ENCODE measurements at regions not wholly inside any gene's neighbourhood (a gene's known extent, or its start where the extent isn't known, plus 50 kb on each side); places are given as distances from the start of the nearest gene placed in this dataset.

GRCh38 chr15:36133742-36134141 lies 445.7 kb upstream of the CDIN1 start (continued):
- no peak for TF ChIP-seq ZNF790 (CRISPR knock-in tag; IDR thresholded peaks at IDR 0.05; ENCODE audit: borderline replicate concordance)

GRCh38 chr15:36136049-36136448 lies 443.4 kb upstream of the CDIN1 start:
- H3K27ac ChIP-seq (ENCODE audit: extremely low read length, insufficient read depth, low read length) = no peak overlapping the region
- no peaks in the 10 kb centered on the region for H3K4me1 ChIP-seq (ENCODE audit: insufficient read depth, low read length)
- no peaks in the 10 kb centered on the region for H3K27me3 ChIP-seq (ENCODE audit: control insufficient read depth in 1 of 2, insufficient read depth in 2 of 2, low read length in 2 of 2)
- TF ChIP-seq POGZ (CRISPR knock-in tag; IDR thresholded peaks at IDR 0.05) (no peak), ZNF496 (CRISPR knock-in tag; IDR thresholded peaks at IDR 0.05; ENCODE audit: insufficient replicate concordance) (no peak), ZBTB20 (CRISPR knock-in tag; IDR thresholded peaks at IDR 0.05; ENCODE audit: borderline replicate concordance, low read depth) (no peak), NFRKB (IDR thresholded peaks at IDR 0.05) (no peak), PAX8 (CRISPR knock-in tag; IDR thresholded peaks at IDR 0.05; ENCODE audit: borderline replicate concordance) (no peak), TBP (CRISPR knock-in tag; IDR thresholded peaks at IDR 0.05) (no peak), ZNF235 (CRISPR knock-in tag; IDR thresholded peaks at IDR 0.05; ENCODE audit: borderline replicate concordance) (no peak), ZFP91 (CRISPR knock-in tag; IDR thresholded peaks at IDR 0.05; ENCODE audit: borderline replicate concordance) (no peak), ZNF180 (CRISPR knock-in tag; IDR thresholded peaks at IDR 0.05; ENCODE audit: borderline replicate concordance, low read depth) (no peak), PCBP1 (IDR thresholded peaks at IDR 0.05; ENCODE audit: borderline replicate concordance, low read depth, low read length) (no peak), ZBTB7B (CRISPR knock-in tag; IDR thresholded peaks at IDR 0.05) (no peak), HOXA5 (CRISPR knock-in tag; IDR thresholded peaks at IDR 0.05) (no peak), ZNF580 (CRISPR knock-in tag; IDR thresholded peaks at IDR 0.05; ENCODE audit: borderline replicate concordance, low read depth) (no peak), LRRFIP1 (CRISPR knock-in tag; conservative IDR thresholded peaks at IDR 0.05) (no peak)
- TF ChIP-seq, protein P1, sequence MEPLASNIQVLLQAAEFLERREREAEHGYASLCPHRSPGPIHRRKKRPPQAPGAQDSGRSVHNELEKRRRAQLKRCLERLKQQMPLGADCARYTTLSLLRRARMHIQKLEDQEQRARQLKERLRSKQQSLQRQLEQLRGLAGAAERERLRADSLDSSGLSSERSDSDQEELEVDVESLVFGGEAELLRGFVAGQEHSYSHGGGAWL (CRISPR knock-in tag; IDR thresholded peaks at IDR 0.05) = no peak
- TF ChIP-seq, protein P2, sequence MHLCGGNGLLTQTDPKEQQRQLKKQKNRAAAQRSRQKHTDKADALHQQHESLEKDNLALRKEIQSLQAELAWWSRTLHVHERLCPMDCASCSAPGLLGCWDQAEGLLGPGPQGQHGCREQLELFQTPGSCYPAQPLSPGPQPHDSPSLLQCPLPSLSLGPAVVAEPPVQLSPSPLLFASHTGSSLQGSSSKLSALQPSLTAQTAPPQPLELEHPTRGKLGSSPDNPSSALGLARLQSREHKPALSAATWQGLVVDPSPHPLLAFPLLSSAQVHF (CRISPR knock-in tag; IDR thresholded peaks at IDR 0.05) = no peak
- no peaks in the 10 kb centered on the region; the same call in 1 of the 2 replicates for H3K9me3 ChIP-seq (ENCODE audit: low read length)
- ChIA-PET CTCF (ENCODE audit: low intra/inter-chr PET ratio, low total read pairs) (no interaction called here), POLR2A (no interaction called here)
- no TSS peak for BruUV-seq (replicated peaks)
- FAIRE-seq (no peak), DNase-seq (ENCODE audit: low spot score) (no peak), ATAC-seq (no peak)
- H3K4me2 ChIP-seq (ENCODE audit: low read depth, low read length) = no peak overlapping the region
- H3K9ac ChIP-seq (ENCODE audit: insufficient read depth, low read depth, low read length) = no peak overlapping the region
- H3K79me2 ChIP-seq (ENCODE audit: insufficient read depth, low read length) = no peaks in the 10 kb centered on the region
- H3K36me3 ChIP-seq (replicated peaks in 1 of 2; ENCODE audit: control insufficient read depth in 1 of 2, insufficient read depth in 2 of 2, low read length in 2 of 2) = no peaks in the 10 kb centered on the region
- no peak overlapping the region for H2AFZ ChIP-seq (ENCODE audit: low read length)
- intact Hi-C loops (cut with micrococcal nuclease; ENCODE audit: unreplicated experiment) = no loop called here
- in situ Hi-C loops (cut with HindIII; ENCODE audit: extremely low pct_ligation_motif_present, low pct_unique_long_range_greater_than_20kb) = no loop called here
- H4K20me1 ChIP-seq (ENCODE audit: insufficient read depth, low read length) = no peaks in the 10 kb centered on the region
- no peak overlapping the region for H3K4me3 ChIP-seq (replicated peaks in 1 of 3; ENCODE audit: insufficient read depth in 1 of 3, low read depth in 2 of 3, low read length in 3 of 3)
- 0% methylated on average over 2 of the region's 2 CpGs for WGBS (ENCODE audit: low lambda C conversion rate)

Measured in HepG2 (cell line).